ENCODE measurements at regions not wholly inside any gene's neighbourhood (a gene's known extent, or its start where the extent isn't known, plus 50 kb on each side); places are given as distances from the start of the nearest gene placed in this dataset.
"Not testable (repeated sequence)": the region's sequence is repeated elsewhere in the genome, so short reads cannot be mapped to it uniquely, and the experiment has no call there.

- TF ChIP-seq CTCF (IDR thresholded peaks at IDR 0.05; ENCODE audit: poor library complexity); EZH2phosphoT487 (IDR thresholded peaks at IDR 0.05; ENCODE audit: low read depth, severe bottlenecking, unreplicated experiment); EZH2 (IDR thresholded peaks at IDR 0.05; ENCODE audit: borderline replicate concordance): not testable (repeated sequence)
These were observed 165.1 kb upstream of the EEA1 start for GRCh38 chr12:93094222-93094621.
